HG03196 (cell line): ENCODE measurements at regions not wholly inside any gene's neighbourhood (a gene's known extent, or its start where the extent isn't known, plus 50 kb on each side); places are given as distances from the start of the nearest gene placed in this dataset.
A peak's percentile ranks its signal among the peaks of the same experiment; 100 is the strongest.

Source experiments
- ATAC-seq: cut with Tn5 transposase; IDR thresholded peaks from one replicate; pipeline ENCODE4 v1.9.1; 2021; ENCODE audit not compliant: unreplicated experiment

GRCh38 chr6:99080191-99080590 lies 132.4 kb upstream of the FBXL4 start:
- no peak for ATAC-seq

- ATAC-seq, result no peak
These were observed 131.3 kb upstream of the FBXL4 start for GRCh38 chr6:99079058-99079457.

GRCh38 chr6:99073223-99073622 lies 125.5 kb upstream of the FBXL4 start:
- no peak for ATAC-seq

GRCh38 chr6:99066044-99066443 lies 118.3 kb upstream of the FBXL4 start:
- ATAC-seq, result no peak

- ATAC-seq, result no peak
These were observed 117.1 kb upstream of the FBXL4 start for GRCh38 chr6:99064834-99065233.

- ATAC-seq, result no peak
These were observed 88.9 kb upstream of the FBXL4 start for GRCh38 chr6:99036672-99037071.

- no peak for ATAC-seq
These were observed 84.7 kb upstream of the FBXL4 start for GRCh38 chr6:99032396-99032795.

GRCh38 chr6:99031957-99032356 lies 84.2 kb upstream of the FBXL4 start:
- ATAC-seq, result no peak

- no peak for ATAC-seq
These were observed 83.2 kb upstream of the FBXL4 start for GRCh38 chr6:99030915-99031314.

- no peak for ATAC-seq
These were observed 78.4 kb upstream of the FBXL4 start for GRCh38 chr6:99026135-99026534.

GRCh38 chr6:99024089-99024488 lies 76.3 kb upstream of the FBXL4 start:
- no peak for ATAC-seq

GRCh38 chr6:99022039-99022609 lies 74.4 kb upstream of the FBXL4 start:
- no peak for ATAC-seq

GRCh38 chr6:99019381-99019780 lies 71.6 kb upstream of the FBXL4 start:
- no peak for ATAC-seq

- no peak for ATAC-seq
These were observed 69.4 kb upstream of the FBXL4 start for GRCh38 chr6:99017150-99017549.

- ATAC-seq, result peak; percentile 50
These were observed 68.6 kb upstream of the FBXL4 start for GRCh38 chr6:99016355-99016754.

- ATAC-seq, result no peak
These were observed 66.3 kb upstream of the FBXL4 start for GRCh38 chr6:99014061-99014460.

GRCh38 chr6:99013661-99014060 lies 65.9 kb upstream of the FBXL4 start:
- no peak for ATAC-seq

GRCh38 chr6:99013145-99013544 lies 65.4 kb upstream of the FBXL4 start:
- no peak for ATAC-seq

GRCh38 chr6:99011151-99011550 lies 63.4 kb upstream of the FBXL4 start:
- no peak for ATAC-seq

GRCh38 chr6:99002831-99003230 lies 55.1 kb upstream of the FBXL4 start:
- no peak for ATAC-seq

GRCh38 chr6:98998103-98998502 lies 50.4 kb upstream of the FBXL4 start:
- ATAC-seq, result no peak
